GM18909 (cell line): ENCODE measurements at regions not wholly inside any gene's neighbourhood (a gene's known extent, or its start where the extent isn't known, plus 50 kb on each side); places are given as distances from the start of the nearest gene placed in this dataset.

Source experiments
- ATAC-seq: cut with Tn5 transposase; IDR thresholded peaks from one replicate; pipeline ENCODE4 v1.9.1; 2021; ENCODE audit warnings: mild to moderate bottlenecking; ENCODE audit not compliant: unreplicated experiment, poor library complexity

GRCh38 chr9:18018221-18018620 is 439.4 kb downstream of the SH3GL2 start:
- ATAC-seq: no peak

GRCh38 chr9:18018661-18019060 is 439.8 kb downstream of the SH3GL2 start:
- no peak for ATAC-seq

GRCh38 chr9:18020121-18020745 is 441.4 kb downstream of the SH3GL2 start:
- no peak for ATAC-seq

- no peak for ATAC-seq
These were observed 443.8 kb downstream of the SH3GL2 start for GRCh38 chr9:18022642-18023041.

- ATAC-seq: no peak
These were observed 444.5 kb downstream of the SH3GL2 start for GRCh38 chr9:18023332-18023731.

- no peak for ATAC-seq
These were observed 441.3 kb upstream of the ADAMTSL1 start for GRCh38 chr9:18032636-18033035.

GRCh38 chr9:18036422-18037187 is 437.3 kb upstream of the ADAMTSL1 start:
- ATAC-seq: no peak

GRCh38 chr9:18037981-18038380 is 436.0 kb upstream of the ADAMTSL1 start:
- ATAC-seq: no peak

- no peak for ATAC-seq
These were observed 433.6 kb upstream of the ADAMTSL1 start for GRCh38 chr9:18040327-18040726.

GRCh38 chr9:18043978-18044377 is 430.0 kb upstream of the ADAMTSL1 start:
- no peak for ATAC-seq

GRCh38 chr9:18045326-18045725 is 428.6 kb upstream of the ADAMTSL1 start:
- ATAC-seq: no peak

- no peak for ATAC-seq
These were observed 427.9 kb upstream of the ADAMTSL1 start for GRCh38 chr9:18046068-18046467.

- ATAC-seq: no peak
These were observed 422.3 kb upstream of the ADAMTSL1 start for GRCh38 chr9:18051638-18052037.

GRCh38 chr9:18052060-18052459 is 421.9 kb upstream of the ADAMTSL1 start:
- ATAC-seq: no peak

GRCh38 chr9:18056269-18056992 is 417.5 kb upstream of the ADAMTSL1 start:
- ATAC-seq: peak; percentile 6

- ATAC-seq: peak; percentile 99
These were observed 417.0 kb upstream of the ADAMTSL1 start for GRCh38 chr9:18056993-18057369.

- ATAC-seq: no peak
These were observed 415.1 kb upstream of the ADAMTSL1 start for GRCh38 chr9:18058564-18059442.

- no peak for ATAC-seq
These were observed 414.5 kb upstream of the ADAMTSL1 start for GRCh38 chr9:18059447-18059846.

- ATAC-seq: no peak
These were observed 413.6 kb upstream of the ADAMTSL1 start for GRCh38 chr9:18060269-18060934.

GRCh38 chr9:18061332-18061731 is 412.6 kb upstream of the ADAMTSL1 start:
- no peak for ATAC-seq
